ENCODE measurements at regions not wholly inside any gene's neighbourhood (a gene's known extent, or its start where the extent isn't known, plus 50 kb on each side); places are given as distances from the start of the nearest gene placed in this dataset.

DNA sequence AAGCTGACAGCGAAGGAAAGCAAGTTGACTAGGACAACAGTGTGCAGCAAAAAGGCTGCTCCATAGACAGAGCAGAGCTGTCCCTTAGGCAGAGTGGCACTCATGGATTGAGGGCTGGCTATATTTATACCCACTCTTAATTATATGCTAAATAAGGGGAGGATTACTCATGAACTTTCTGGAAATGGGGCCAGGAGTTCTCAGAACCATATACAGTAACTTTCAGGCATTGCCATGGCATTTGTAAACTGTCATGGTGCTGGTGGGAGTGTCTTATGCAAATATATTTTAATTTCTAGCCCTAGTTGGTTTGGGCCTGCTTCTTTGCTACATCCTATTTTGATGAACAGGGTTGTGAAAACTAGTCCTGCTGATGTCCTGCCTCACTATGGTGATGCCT, 279.5 kb upstream of the MGAT5 start:
- Histone ChIP-seq H3K4me3 (ENCODE audit: low read depth in 2 of 2, low read length in 1 of 2) (no peak overlapping the region), H3K4me1 (ENCODE audit: control insufficient read depth in 1 of 2, insufficient read depth in 2 of 2, low read depth in 1 of 2, low read length in 1 of 2) (no peaks in the 10 kb centered on the region), H2AFZ (ENCODE audit: low read depth) (no peak overlapping the region), H3K27me3 (ENCODE audit: insufficient read depth) (no peaks in the 10 kb centered on the region), H3K27ac (ENCODE audit: low read depth in 2 of 2, low read length in 1 of 2) (no peak overlapping the region), H3K36me3 (replicated peaks in 1 of 2; ENCODE audit: control insufficient read depth in 1 of 2, insufficient read depth in 2 of 2, low read length in 1 of 2) (no peaks in the 10 kb centered on the region), H3K9me2 (no peaks in the 10 kb centered on the region), H4K20me1 (ENCODE audit: insufficient read depth) (no peaks in the 10 kb centered on the region), H3K79me2 (ENCODE audit: insufficient read depth) (no peaks in the 10 kb centered on the region), H3F3A (replicated peaks; ENCODE audit: insufficient read depth) (no peaks in the 10 kb centered on the region), H3K9ac (no peak overlapping the region), H3K9me3 (no peaks in the 10 kb centered on the region), H3K4me2 (no peak overlapping the region)
- TF ChIP-seq EZH2phosphoT487 (IDR thresholded peaks at IDR 0.05; ENCODE audit: borderline replicate concordance, low read depth) (no peak), RAD21 (IDR thresholded peaks at IDR 0.05; ENCODE audit: low read length) (no peak), NFIC (IDR thresholded peaks at IDR 0.05; ENCODE audit: borderline replicate concordance) (no peak), SIN3A (IDR thresholded peaks at IDR 0.05; ENCODE audit: borderline replicate concordance, low read depth, low read length) (no peak), EP300 (IDR thresholded peaks at IDR 0.05; ENCODE audit: borderline replicate concordance in 1 of 2, low read depth in 1 of 2, low read length in 1 of 2) (no peak), RCOR1 (IDR thresholded peaks at IDR 0.05; ENCODE audit: low read length) (no peak), FOXM1 (IDR thresholded peaks at IDR 0.05; ENCODE audit: low read depth) (no peak), JUND (IDR thresholded peaks at IDR 0.05) (no peak), MXI1 (IDR thresholded peaks at IDR 0.05; ENCODE audit: low read depth, low read length) (no peak), RFX5 (IDR thresholded peaks at IDR 0.05; ENCODE audit: low read length) (no peak)
- TF ChIP-seq, protein P1, sequence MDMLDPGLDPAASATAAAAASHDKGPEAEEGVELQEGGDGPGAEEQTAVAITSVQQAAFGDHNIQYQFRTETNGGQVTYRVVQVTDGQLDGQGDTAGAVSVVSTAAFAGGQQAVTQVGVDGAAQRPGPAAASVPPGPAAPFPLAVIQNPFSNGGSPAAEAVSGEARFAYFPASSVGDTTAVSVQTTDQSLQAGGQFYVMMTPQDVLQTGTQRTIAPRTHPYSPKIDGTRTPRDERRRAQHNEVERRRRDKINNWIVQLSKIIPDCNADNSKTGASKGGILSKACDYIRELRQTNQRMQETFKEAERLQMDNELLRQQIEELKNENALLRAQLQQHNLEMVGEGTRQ (IDR thresholded peaks at IDR 0.05; ENCODE audit: borderline replicate concordance, low read depth, low read length) = no peak
- TF ChIP-seq, protein P2, sequence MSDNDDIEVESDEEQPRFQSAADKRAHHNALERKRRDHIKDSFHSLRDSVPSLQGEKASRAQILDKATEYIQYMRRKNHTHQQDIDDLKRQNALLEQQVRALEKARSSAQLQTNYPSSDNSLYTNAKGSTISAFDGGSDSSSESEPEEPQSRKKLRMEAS (IDR thresholded peaks at IDR 0.05; ENCODE audit: low read depth) = no peak
- POLR2A ChIA-PET = no interaction called here
- 77% methylated on average over 1 of the region's 1 CpG for WGBS (ENCODE audit: low lambda C conversion rate)
- CTCF ChIA-PET = no interaction called here
- no peak for DNase-seq

DNA sequence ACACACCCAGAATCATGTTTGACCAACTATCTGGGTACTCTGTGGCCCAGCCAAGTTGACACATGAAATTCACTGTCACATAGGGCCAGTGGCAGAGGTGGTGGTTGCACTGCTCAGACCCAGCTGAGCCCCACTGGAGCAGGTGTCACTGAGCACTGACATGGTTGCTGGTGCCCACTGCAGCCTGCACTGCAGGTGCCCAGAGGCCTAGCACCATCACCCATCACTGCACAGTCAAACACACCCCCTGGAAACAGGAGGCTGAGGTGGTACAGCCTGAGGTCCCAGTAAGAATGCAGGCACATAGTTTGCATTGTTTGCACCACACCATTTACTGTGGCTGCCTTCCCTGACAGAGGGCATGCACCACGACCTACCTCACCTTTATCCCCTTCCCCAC, 278.7 kb upstream of the MGAT5 start:
- no peak overlapping the region for H3K27ac ChIP-seq (ENCODE audit: low read depth in 2 of 2, low read length in 1 of 2)
- TF ChIP-seq YY1 (IDR thresholded peaks at IDR 0.05; ENCODE audit: low read depth) (no peak), GABPA (IDR thresholded peaks at IDR 0.05; ENCODE audit: low read depth) (no peak), POLR2AphosphoS5 (IDR thresholded peaks at IDR 0.05; ENCODE audit: low read depth, low read length) (no peak), TAF1 (IDR thresholded peaks at IDR 0.05; ENCODE audit: borderline replicate concordance, low read depth, low read length) (no peak), MXI1 (IDR thresholded peaks at IDR 0.05; ENCODE audit: low read depth, low read length) (no peak), FOXM1 (IDR thresholded peaks at IDR 0.05; ENCODE audit: low read depth) (no peak), MEF2A (IDR thresholded peaks at IDR 0.05; ENCODE audit: borderline replicate concordance, low read depth) (no peak), TCF12 (IDR thresholded peaks at IDR 0.05) (no peak), NRF1 (IDR thresholded peaks at IDR 0.05; ENCODE audit: low read depth, low read length) (no peak), RCOR1 (IDR thresholded peaks at IDR 0.05; ENCODE audit: low read length) (no peak), NFIC (IDR thresholded peaks at IDR 0.05; ENCODE audit: borderline replicate concordance) (no peak), SMC3 (IDR thresholded peaks at IDR 0.05; ENCODE audit: low read depth, low read length) (no peak), TEAD4 (IDR thresholded peaks at IDR 0.05; ENCODE audit: borderline replicate concordance, insufficient read depth) (no peak), SIN3A (IDR thresholded peaks at IDR 0.05; ENCODE audit: borderline replicate concordance, low read depth, low read length) (no peak), IRF3 (IDR thresholded peaks at IDR 0.05; ENCODE audit: low read depth, low read length) (no peak), CHD2 (IDR thresholded peaks at IDR 0.05; ENCODE audit: low read length, partially characterized antibody) (no peak)
- TF ChIP-seq, protein P2 (IDR thresholded peaks at IDR 0.05; ENCODE audit: low read depth) = no peak
- TF ChIP-seq, protein P3, sequence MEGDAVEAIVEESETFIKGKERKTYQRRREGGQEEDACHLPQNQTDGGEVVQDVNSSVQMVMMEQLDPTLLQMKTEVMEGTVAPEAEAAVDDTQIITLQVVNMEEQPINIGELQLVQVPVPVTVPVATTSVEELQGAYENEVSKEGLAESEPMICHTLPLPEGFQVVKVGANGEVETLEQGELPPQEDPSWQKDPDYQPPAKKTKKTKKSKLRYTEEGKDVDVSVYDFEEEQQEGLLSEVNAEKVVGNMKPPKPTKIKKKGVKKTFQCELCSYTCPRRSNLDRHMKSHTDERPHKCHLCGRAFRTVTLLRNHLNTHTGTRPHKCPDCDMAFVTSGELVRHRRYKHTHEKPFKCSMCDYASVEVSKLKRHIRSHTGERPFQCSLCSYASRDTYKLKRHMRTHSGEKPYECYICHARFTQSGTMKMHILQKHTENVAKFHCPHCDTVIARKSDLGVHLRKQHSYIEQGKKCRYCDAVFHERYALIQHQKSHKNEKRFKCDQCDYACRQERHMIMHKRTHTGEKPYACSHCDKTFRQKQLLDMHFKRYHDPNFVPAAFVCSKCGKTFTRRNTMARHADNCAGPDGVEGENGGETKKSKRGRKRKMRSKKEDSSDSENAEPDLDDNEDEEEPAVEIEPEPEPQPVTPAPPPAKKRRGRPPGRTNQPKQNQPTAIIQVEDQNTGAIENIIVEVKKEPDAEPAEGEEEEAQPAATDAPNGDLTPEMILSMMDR (IDR thresholded peaks at IDR 0.05) = no peak
- no peak for DNase-seq
- no peaks in the 10 kb centered on the region for H3K9me2 ChIP-seq
- H3K79me2 ChIP-seq (ENCODE audit: insufficient read depth) = no peaks in the 10 kb centered on the region
- H3F3A ChIP-seq (replicated peaks; ENCODE audit: insufficient read depth) = no peaks in the 10 kb centered on the region
- no peak overlapping the region for H3K4me2 ChIP-seq
- no peak overlapping the region for H2AFZ ChIP-seq (ENCODE audit: low read depth)
- no peaks in the 10 kb centered on the region for H4K20me1 ChIP-seq (ENCODE audit: insufficient read depth)
- H3K4me1 ChIP-seq (ENCODE audit: control insufficient read depth in 1 of 2, insufficient read depth in 2 of 2, low read depth in 1 of 2, low read length in 1 of 2) = no peaks in the 10 kb centered on the region
- ChIA-PET CTCF (no interaction called here), POLR2A (no interaction called here)
- no peak overlapping the region for H3K4me3 ChIP-seq (ENCODE audit: low read depth in 2 of 2, low read length in 1 of 2)
- H3K9me3 ChIP-seq = no peaks in the 10 kb centered on the region
- H3K36me3 ChIP-seq (replicated peaks in 1 of 2; ENCODE audit: control insufficient read depth in 1 of 2, insufficient read depth in 2 of 2, low read length in 1 of 2) = no peaks in the 10 kb centered on the region
- 0% methylated on average over 1 of the region's 1 CpG for WGBS (ENCODE audit: low lambda C conversion rate)
- H3K9ac ChIP-seq = no peak overlapping the region
- H3K27me3 ChIP-seq (ENCODE audit: insufficient read depth) = no peaks in the 10 kb centered on the region
